ENCODE measurements at regions not wholly inside any gene's neighbourhood (a gene's known extent, or its start where the extent isn't known, plus 50 kb on each side); places are given as distances from the start of the nearest gene placed in this dataset.

DNA sequence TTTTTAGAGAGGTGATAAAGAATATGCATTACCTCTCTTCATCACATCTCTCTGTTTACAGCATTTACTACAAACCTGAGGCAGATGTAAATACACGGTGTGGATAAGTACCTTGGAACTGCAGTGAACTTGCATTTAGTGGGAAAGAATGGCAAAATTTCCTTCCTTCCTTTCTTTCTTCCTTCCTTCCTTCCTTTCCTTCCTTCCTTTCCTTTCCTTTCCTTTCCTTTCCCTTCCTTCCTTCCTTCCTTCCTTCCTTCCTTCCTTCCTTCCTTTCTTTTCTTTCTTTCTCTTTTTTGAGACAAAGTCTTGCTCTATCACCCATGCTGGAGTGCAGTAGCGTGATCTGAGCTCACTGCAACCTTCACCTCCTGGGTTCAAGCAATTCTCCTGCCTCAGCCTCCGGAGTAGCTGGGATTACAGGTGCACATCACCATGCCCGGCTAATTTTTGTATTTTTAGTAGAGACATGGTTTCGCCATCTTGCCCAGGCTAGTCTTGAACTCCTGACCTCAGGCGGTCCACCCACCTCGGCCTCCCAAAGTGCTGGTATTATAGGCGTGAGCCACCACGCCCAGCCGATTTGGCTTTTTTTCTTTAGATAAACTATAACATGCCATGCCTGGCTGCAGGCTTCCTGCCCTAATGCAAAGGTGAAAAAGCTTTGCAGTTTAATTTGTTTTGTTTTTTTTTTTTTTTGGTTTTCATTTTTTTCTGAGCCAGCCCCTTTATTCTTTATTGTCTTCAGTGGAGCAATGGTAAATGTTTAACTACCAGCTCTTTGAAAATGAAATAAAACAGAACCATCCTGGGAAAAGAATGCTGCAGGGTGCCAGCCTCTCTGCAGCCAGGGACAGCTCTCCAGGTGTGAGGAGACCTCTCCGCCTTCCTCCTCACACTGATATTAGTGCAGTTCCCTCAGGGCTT, 64.2 kb upstream of the NEDD9 start:
- no peak for DNase-seq (ENCODE audit: low read depth in 2 of 2)

DNA sequence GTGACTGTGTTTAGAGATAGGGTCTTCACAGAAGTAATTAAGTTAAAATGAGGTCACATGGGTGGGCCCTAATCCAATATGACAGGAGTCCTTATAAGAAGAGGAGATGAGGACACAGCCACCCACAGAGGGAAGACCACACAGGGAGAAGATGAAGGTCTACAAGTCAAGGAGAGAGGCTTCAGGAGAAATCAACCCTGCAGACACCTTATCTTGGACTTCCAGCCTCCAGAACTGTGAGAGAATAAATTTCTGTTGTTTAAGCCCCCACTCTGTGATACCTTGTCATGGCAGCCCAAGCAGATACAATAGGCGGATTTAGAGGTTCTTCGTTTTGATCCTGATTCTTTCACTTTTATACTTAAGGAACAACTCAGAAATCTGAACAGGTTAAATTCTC, 63.5 kb upstream of the NEDD9 start:
- DNase-seq (ENCODE audit: low read depth in 2 of 2): no peak

DNA sequence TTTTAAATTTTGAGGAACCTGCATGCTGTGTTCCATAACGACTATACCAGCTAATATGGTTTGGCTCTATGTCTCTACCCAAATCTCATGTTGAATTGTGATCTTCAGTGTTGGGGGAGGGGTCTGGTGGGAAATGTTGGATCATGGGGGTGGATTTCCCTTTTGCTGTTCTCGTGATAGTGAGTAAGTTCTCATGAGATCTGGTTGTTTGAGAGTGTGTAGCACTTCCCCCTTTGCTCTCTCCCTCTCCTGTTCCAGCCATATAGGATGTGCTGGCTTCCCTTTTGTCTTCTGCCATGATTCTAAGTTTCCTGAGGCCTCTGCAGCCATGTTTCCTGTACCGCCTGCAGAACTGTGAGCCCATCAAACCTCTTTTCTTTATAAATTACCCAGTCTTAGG, 61.8 kb upstream of the NEDD9 start:
- DNase-seq (ENCODE audit: low read depth in 2 of 2): no peak

DNA sequence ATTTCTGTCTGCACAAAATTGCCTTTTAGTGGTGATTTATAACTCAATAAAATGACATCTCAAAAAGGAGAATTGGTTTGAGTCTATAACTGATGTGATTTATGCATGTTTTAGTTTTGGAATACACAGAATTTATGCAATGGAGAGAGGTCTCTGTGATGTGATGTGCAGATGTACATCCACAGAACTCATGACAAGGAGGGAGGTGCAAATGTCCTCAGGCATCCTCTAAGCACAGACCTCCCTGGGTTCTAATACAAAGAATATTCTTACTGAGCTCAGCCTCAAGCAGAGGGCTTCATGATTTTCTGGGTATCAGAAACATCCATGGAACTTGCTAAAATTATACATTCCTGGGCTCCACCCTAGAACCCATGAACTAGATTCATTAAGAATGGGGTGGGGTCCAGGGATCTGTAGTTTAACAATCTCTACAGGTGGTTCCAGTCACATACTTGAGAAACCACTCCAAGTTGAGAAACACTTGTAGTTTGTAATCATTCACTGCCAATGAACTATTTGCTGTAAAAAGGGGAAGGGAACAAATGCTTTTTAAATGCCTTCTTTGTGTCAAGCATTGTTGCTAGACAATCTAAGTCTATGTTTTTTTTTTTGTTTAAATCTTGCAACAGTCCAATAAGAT, 60.2 kb upstream of the NEDD9 start:
- no peak for DNase-seq (ENCODE audit: low read depth in 2 of 2)

DNA sequence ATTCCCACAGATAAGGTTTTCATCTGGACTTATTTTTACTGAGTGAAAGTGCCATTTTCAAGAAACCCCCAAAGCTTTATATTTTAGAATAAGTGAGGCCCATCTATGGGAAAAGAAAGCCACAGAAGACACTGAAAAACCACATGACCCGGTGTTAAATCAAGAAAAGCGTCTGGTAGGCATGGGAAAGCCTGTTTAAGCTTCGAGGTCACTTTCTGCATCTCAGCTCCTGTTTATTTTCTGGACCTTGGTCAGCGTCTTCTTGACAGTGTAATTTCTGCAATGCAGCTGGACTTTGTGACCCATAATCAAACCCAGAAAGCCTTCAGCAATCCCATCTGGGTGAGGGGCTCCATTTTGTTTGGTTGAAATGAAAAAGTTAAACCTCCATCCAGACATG, 59.6 kb upstream of the NEDD9 start:
- DNase-seq (ENCODE audit: low read depth in 2 of 2): no peak

DNA sequence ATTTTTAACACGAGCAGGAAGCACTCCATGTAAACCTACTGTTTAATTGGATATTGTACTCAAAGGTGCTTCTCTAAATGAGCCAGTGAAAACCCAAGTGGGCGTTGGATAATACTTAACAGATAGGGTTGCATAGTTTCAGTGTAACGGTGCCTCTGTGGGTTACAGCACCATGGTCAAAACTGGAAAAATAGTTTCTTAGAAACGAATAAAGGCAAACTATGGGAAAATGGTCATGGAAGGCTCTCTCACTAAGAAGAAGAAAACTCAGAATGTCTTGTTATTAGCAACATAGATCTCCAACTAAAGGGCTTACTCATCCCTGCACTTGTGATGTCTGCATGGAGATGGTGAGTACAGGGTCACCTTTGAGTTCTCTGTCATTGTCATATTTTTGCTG, 59.1 kb upstream of the NEDD9 start:
- no peak for DNase-seq (ENCODE audit: low read depth in 2 of 2)

DNA sequence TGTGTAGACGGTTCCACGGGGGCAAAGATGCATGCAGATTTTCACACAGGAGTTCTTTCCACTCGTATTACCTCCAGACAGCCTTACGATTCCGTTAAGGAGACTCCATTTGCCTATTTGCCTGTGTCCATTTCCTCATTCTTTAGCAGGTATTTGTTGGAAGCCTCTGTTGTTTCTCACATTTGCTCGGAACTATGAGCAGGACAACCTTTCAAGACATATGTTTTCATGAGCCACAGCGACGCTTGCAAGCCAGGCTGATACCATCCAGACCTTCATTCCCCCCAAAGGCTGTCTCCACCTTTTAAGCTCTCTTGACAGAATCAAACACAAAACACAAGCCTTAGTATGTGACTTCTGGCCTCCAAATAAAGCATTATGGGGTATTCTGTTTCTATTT, 57.6 kb upstream of the NEDD9 start:
- no peak for DNase-seq (ENCODE audit: low read depth in 2 of 2)

DNA sequence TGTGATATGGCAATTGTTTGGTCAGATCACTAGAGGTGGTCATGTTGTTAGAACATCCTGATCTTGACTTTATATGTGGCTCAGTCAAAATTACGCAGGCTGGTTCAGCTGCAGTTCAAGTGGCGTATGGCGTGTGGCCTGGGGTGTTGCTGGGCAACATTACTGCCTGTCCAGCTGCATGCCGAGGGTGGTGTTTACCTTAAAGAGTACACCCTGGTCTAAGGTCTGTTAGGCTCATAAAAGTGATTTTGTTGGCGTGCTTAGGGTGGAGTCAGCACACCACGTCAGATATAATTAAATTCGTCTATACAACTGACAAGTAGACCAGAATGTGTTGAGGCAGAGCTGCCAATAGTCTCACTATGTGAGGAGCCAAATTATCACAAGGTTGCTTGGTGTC, 55.6 kb upstream of the NEDD9 start:
- no peak for DNase-seq (ENCODE audit: low read depth in 2 of 2)

DNA sequence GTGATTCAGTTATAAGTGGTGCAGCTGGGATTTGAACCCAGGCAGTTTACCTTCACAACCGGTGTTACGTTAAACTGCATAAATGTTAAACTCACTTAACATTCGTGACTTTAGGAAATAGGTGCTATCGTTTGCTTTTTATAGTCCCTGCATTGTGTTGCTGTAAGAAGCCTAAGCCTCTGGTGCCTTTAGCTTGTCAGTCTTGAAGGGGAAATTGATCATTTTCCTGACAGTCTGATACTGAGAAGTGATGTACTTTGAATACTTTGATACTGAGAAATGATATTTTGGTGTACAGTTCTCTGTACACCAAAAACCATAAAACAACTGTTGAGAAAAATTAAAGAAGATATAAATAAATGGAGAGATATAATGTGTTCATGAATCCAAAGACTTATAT, 52.5 kb upstream of the NEDD9 start:
- DNase-seq (ENCODE audit: low read depth in 2 of 2): no peak

DNA sequence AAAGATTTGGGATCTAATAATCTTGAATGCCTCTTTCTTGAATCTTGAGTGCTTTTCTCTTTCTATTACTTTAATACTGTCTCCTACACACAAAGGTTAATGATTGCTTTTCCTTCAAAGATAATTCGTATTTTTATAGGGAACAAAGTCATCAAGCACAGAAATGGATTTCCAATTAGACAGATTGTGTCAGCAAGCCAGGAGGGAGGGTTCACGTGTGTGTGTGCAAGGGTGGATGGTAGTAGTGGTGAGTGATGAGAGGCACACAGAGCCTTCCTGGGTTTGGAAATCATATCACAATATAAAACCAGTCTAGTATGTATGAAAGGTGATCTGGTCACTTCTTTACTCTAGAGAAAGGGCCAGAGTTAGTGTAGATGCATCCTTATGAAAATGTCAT, 51.2 kb upstream of the NEDD9 start:
- DNase-seq (ENCODE audit: low read depth in 2 of 2): no peak

DNA sequence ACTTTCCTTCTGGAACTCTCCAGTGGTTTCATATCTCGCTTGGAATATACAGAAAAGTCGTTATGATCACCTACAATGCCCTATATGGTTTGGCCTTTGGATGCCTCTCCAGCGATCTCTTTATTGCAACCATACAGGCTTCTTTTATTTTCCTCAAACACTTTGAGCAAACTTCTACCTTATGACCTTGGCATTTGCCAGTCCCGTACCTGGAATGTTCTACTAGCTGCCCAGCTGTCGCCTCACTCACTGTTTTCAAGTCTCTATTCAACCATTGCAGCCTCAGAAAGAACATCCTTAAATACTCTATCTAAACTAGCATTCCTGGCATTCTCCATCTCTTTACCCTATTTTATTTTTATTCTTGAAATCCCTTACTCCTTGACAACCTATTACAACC, 50.4 kb upstream of the NEDD9 start:
- DNase-seq (ENCODE audit: low read depth in 2 of 2): no peak
